Ramos (cell line): ENCODE measurements at regions not wholly inside any gene's neighbourhood (a gene's known extent, or its start where the extent isn't known, plus 50 kb on each side); places are given as distances from the start of the nearest gene placed in this dataset.

Experiments
- in situ Hi-C: fragments of 300-500 bp; cut with MboI; formaldehyde crosslinking; loops from one replicate; pipeline ENCODE4 v1.14.3; 2022; ENCODE audit warnings: low sequenced_read_pairs; ENCODE audit not compliant: unreplicated experiment

DNA sequence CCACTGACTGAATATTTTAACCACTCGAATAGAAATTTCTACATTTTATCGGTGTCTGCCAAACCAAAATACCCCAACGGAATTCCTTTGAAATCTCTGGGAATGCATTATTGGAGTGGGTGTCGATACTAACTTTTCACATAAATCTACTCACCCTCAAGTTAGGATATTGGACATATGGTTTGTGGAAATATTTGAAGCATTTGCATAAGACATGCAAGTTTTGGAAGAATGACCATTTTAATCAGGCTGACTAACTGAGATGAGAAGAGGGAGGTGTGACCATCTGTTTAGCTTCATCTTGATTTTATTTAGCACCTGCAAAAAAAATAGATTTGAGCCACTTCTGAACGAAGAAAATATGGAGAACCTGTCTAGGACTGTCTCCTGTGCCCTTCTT is 61.2 kb downstream of the KLF6 start:
- in situ Hi-C loops = no loop called here

DNA sequence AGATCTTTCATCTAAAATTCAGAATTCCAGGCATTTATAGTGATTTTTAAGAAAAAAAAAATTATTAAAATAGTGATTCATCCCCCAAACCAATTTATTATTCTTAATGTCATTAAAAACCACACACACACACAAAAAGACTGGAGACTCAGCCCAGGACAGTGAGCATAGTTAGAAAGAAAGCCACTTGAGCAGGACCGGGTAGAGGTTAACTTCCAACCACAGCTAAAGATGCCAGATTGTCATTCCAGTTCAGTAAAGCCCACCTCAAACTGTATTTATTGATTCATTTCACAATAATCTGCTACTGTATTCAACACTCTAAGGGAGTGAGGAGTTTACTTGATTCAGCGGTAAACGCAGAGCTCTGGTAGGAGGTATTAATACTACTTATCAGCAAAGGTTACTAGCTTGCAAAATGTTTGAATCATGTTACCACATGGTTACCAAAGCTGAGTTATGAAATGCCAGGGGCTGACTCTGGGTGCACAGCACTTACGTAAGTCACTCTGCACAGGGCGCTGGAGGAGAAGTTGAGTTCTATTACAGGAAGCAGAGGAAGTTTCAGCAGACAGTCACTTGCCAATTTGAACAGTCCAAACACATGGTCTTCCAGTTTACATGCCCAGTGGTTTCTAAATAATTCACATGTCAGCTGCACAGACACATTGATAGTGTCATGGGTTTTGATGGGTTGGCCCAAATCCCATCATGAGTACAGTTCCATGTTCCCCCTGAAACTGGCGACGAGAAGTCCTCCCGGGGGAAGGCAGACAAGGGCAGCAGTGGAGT is 64.6 kb downstream of the KLF6 start:
- in situ Hi-C loops = no loop called here

DNA sequence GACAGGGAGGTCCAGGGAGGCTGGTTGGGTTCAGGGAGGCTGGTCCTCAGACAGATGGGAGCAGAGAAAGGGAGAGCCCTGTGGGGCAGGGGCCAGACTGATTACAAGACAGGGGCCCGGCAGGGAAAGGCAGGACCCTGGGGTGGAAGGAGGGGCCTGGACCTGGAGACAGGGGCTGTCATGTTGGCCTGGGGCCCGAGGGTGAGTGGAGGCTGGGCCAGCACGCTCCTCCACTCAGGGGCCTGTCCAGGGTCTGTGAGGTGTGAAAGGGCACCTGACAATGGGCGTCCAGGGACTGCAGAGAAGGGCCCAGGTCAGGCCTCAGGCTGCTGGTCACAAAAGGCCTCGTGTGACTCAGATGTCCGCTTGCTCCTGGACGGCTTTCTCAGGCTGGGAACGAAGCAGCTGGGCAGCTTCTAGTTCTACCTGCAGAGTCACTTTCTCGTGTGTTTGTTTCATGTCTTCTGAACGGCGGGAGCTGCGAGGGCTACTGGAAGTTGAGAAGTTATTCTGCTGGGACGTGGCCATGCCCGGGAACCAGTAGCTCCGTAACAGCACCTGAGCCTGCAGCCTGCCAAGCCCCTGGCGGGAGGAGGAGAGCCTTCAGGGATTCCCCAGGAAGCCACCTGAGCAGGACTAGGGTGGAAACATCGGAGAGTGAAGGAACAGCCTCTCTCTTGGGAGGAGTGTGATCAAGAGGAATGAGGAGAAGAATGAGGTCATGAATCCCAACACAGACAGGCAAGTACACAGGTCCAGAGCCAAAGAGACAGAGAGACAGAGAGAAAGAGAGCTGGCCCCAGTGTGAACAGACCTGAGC is 65.8 kb downstream of the KLF6 start:
- in situ Hi-C loops = no loop called here

DNA sequence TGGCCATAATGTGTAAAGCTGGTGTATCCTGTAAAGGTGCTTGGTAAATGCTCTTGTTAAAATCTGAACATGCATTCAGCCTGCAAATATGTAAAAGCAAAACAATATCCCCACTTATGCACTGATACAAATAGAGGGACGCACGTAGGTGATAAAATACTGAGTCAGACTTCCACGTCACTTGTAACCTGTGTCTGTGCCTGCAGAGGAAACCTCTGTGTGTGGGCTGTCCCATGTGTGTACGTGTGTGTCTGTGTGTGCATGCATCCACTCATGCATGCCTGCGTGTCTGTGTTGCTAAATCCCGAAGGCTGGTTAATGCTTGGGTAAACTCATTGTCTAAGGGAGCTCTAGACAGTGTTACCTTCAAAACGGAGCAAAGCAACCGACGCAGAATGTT is 68.9 kb downstream of the KLF6 start:
- in situ Hi-C loops = no loop called here

DNA sequence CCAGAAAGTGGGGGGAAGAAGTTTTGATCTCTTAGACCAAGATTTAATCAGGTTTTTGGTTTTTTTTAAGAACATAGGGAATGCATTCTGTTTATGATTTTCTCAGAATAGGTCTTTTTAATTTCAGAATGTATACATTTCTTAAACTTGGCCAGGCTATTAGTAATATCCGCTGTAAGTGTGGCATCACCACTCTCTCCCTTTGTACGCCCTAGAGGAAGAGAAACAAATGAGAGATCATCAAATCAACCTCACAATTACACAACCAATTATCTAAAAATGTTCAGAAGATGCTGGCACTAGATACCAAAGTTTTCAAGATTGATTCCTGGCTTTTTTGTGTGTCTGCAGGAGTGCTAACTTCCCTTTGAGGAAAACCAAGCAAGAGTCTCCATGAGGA is 70.0 kb downstream of the KLF6 start:
- in situ Hi-C loops = no loop called here

DNA sequence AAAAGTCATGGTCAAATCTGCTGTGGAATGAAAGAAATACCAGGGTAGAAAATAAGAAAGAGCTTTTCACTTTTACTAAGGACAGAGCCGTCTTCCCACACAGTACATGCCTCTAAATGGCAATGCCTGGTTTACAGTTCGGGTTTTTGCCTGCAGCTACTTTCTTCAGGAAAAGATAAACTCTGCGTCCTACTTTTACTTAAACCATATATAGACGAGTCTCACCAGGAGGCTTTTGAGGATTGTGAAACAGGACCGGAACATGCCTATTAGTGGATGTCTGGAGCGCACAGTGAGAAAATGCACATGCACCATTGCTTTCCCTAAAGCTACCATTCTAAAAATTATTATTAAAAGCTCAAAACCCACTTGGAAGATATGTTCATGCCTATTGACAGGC is 70.5 kb downstream of the KLF6 start:
- in situ Hi-C loops = no loop called here

DNA sequence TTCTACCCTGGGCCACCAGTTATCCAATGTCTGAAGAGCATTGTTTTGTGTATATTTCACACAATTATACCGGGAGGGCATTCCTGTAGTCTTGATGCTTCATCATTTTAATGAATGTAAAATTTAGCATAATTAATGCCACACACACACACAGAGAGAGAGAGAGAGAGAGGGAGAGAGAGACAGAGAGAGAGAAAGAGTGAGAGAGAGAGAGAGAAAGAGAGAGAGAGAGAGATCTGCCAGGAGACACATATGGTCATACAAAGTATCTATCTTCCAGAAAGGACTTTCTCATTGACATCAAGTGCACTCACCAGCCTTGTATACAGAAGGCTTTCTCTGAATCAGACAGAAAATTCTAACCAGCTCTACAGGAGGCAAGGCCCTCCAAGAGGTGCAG is 72.3 kb downstream of the KLF6 start:
- in situ Hi-C loops = no loop called here

DNA sequence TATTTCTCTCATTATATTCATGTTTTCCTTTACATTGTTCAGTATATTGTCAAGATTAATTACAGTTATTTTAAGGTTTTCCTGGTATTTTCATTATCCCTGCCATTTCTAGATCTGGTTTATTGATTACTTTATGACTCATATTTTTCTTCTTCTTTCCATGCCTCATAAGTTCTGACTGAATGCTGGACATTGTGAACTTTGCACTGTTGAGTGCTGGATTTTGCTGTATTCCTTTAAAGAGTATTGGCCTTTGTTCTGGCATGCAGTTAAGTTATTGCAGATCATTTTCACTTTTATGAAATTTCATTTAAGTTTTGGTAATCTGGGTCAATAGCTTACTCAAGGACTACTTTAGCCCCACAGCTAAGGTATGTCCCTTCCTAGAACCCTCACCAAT is 73.1 kb downstream of the KLF6 start:
- in situ Hi-C loops = no loop called here

DNA sequence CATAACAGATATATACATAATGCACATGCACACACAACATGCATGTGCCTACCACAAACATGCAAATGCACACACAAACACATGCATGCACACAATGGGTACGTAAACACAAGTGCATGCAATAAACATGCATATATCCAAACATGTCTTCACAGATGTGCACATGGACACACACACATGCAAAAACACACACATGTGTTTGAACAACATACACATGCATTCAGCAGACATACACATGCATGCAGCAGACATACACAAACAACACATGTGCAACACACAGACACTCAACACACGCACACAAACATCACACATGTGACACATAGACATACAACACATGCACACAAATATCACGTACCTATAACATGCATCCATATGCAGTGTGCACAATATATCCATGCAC is 74.2 kb downstream of the KLF6 start:
- in situ Hi-C loops = no loop called here

DNA sequence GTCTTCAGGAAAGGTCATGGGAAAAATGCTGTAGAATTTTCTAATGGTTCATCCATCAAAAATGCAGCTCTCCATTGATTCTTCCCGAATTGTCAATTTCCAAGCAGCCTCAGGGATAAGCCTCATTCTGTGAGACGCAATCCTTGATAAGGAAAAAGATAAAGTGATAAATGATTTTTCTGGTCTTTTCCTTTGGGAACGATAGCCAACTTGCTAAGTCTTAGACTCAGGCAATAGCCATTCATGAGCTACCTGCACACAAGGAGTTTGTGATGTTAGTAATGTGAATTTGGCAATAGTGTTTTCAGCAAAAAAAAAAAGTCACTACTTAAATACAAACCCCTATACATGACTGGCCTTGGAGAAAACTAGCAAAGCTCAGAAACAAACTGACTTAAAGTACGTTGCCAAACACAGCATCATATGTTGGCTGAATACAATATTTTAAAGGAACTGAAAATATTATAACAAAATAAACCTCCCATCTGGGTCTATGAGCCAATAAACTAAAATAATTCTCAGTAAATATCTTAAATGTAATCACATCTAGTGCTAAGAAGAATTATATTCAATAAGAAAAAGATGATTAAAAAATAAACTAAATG is 75.5 kb downstream of the KLF6 start:
- in situ Hi-C loops = no loop called here

DNA sequence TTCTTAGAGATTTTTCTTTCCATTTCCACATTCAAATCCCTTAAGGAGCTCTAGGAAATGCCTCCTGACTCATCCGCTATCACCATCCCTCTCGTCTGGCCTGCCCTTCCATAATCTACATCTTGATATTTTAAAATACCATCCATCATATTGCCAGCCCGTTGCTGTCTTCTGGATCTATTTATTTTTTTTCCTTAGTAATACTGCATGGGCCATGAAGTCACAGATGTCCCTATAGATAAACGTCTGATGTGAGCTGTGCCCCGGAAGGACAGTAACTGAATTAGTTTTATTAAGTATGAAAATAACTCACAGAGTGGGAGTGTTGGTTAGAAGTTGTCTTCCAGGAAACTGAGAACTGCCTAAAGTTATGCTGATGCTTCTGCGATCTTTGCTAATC is 76.2 kb downstream of the KLF6 start:
- in situ Hi-C loops = no loop called here

DNA sequence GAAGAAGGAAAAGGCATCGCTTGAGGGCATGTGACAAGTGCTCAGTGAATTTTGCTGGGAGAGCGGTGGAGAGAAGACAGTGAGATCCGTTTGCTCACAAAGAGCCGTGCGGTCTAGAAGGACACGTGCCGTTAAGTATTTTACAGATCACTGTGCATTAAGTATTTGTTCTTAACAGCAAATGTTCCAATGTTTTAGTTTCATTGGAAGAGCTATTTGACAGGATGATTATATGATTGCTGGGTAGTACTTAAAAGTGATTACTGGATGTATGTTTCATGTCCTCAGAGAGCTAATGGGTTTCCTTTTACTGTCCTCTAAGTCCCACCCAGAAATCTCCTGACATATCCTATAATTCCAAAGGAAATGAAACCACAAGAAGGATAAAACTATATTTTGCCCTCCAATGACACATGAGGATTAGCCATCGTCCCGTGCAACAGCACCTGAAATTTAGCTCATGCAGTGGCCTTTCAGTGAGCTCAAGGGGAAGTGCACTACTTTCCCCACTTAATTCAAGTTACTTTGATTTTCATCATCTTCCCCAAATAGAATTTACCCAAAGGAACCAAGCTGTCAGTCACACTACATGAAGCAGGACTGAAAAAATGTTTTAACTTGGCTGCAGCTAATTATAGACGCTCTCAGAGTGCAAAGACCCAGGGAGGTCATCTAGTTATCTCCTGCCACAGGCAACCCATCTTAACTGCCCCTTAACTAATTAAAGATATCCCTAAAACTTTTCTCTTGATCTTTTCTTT is 80.3 kb downstream of the KLF6 start:
- in situ Hi-C loops = no loop called here

DNA sequence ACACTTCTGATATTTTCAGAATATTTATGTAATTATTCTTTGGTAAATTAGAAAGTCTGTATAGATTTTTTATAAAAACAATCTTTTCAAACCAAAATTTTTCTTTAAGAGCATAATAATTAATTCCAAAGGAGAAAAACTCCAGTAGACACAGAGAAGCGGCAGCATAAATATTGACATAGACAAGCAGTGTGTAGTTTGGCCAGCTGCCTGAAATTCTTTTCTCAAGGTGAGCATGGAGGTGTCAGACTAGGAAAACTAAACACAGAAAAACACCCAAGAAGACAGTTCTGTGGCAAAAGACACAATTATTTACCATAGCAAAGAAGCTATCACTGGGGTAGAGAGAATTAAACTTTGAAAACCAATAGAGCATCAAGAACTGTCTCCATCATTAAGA is 82.4 kb downstream of the KLF6 start:
- in situ Hi-C loops = no loop called here

DNA sequence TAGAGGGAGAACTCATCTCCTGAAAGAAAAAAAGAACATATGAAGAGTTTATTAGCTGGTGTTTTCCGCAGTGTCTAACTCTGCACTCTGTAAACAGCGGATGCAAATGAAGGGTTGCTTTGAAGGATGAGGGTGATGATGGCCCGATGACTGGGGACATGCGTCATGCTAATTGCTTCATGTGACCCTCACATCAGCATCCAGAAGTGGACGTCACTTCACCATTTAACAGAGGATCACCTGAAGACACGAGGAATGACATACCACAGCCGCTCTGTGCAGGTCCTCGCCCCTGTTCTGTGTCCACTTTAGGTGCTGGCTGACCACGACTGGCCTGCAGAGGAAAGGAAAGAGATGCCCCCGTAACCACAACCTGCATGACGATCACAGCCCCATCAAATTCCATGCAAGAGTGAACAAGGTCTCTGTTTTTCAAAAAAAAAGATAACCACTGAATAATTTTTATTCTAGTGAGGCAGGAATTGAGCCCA is 82.9 kb downstream of the KLF6 start:
- in situ Hi-C loops = no loop called here

DNA sequence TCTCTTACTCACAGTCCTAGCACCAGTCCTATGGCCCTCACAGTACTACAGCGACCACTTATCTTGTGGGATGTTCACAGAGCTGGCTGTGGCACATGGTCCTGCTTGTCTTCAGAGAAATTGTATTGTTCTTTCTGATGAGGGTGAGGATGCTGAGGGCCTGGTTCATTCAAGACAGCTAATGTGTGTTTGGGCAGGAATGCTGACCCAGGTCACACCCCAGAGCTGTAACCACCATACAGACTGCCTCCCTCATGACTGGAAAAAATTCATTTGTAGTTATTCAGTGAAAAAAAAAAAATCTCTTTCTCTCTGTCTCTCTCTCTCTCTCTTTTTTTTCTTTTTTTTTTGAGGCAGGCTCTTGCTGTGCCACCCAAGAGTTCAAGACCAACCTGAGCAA is 83.5 kb downstream of the KLF6 start:
- in situ Hi-C loops = no loop called here

DNA sequence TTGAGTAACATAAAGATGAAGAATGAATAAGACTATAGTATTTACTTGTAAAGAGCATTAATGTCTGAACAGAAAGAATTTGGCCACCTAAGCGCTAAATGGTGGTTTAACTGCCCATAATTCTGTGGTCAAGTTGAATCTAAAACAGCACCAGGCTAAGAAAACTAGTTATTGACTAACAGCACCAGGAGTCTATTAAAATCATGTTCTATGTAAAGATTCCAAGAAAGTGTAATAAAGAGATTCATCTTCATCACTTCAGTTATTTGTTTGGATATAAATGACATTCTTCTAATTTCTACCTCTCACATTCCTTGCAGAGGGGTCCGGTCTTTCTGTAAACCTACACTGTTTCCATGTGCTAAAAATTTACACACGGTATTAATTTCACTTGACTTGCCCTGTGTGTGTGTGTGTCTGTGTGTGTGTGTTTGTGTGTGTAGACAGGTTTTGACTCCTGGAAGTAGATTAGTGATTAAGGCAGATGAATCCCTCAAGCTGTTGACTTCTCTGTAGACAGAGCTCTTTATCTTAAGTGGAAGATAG is 84.4 kb downstream of the KLF6 start:
- in situ Hi-C loops = no loop called here

DNA sequence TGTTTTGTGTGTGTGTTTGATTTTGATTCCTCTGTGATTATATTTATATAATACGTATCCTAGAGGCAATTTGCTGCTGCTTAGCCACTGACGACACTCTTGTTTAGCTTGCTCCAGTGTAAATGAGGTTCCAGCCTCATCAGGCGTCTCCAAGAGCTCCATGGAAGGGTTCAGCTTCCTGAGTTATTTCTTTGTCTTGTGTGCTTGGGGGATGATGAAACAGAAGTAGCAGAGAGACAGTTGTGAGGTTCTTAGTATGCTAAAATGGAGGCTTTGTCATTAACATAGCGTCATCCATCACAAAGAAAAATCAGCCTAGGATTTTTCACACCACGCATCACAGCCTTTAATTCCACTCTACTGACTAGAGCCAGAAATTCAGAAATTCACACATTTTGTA is 85.1 kb downstream of the KLF6 start:
- in situ Hi-C loops = no loop called here

DNA sequence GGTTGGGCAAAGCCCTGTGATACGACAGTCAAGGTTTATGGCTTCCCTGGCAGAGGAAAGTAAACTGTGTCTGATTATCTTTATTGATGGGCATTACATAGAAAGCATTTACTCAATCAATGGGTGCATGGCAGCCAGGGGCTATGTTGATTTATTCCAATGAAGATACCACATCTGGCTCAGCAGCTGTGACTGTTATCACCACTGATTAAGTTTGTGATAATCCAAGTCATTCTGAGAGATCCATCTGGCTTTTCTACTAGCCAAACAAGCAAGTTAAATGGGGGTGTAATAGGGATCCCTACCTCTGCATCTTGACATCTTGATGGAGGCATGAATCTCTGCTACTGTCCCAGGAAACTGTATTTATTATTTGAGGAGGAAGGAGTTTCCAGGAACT is 86.7 kb downstream of the KLF6 start:
- in situ Hi-C loops = no loop called here

DNA sequence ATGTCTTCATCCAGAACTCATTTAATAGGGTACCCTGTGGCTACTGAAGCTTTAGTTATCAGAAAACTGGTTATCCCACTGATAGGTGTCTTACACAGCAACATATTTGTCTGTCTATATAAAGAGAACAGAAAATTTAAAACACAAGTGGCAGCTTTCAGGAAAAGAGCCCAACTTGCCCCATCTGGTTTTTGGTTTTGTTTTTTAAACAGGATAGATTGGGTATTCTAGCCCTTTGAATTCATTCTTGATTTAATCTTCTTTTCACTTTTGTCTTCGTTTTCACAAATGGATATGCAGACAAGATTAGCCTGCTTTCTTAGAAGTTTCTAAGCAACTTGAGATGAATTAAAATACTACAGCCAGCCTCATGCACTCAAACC is 91.3 kb downstream of the KLF6 start:
- in situ Hi-C loops = no loop called here

DNA sequence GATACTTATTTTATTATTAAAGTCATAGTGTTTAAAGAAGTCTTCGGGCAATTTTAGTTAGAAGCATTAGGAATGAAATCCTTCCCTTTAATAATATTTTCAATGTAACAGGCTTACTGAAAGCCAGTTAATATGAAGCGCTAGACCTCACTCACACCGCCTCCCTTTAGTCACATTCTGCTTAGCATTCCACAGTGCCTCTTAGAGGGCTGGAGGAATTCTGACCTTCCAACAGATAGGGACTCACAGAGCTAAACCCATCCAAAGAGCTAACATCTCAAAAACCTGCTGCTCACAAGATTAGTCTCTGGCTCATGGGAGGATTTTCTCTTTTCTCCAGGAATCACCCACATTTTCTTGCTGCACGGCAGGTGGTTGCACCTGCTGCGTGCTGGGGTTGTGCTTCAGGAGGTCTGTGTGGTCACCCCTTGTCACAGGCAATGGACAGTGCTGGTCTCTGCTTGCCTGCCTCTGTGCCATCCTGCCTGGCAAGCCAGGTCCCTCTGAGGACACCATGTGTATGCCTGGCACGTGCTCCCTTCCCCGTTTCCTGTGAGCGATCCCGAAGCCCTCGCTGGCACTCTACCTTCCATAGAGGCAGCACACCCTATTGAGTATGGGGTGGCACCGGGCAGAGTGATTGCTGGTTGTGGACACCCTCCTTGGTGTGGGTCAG is 91.8 kb downstream of the KLF6 start:
- in situ Hi-C loops = no loop called here
